Thoracic aorta (tissue), 2 donors: ENCODE measurements at regions not wholly inside any gene's neighbourhood (a gene's known extent, or its start where the extent isn't known, plus 50 kb on each side); places are given as distances from the start of the nearest gene placed in this dataset.

Experiments
- ATAC-seq: fragments of 150-250 bp; one replicate; pipeline ENCODE4 v1.8.0; 2017; ENCODE audit warnings: low read depth; ENCODE audit not compliant: insufficient number of reproducible peaks, low FRiP score
- DNase-seq: peaks from one replicate; pipeline ENCODE4 v3.0.0-alpha.2; 2020; ENCODE audit warnings: low spot score
- H3K27ac ChIP-seq, 2 donors: fragments of 200-600 bp; sonication (generic); 1 replicate in 1 of 2; 2 replicates in 1 of 2; pipeline ENCODE4 v1.5.1; 2016; ENCODE audit warnings: mild to moderate bottlenecking in 2 of 2, moderate library complexity in 2 of 2
- H3K27me3 ChIP-seq: fragments of 200-600 bp; sonication (generic); replicated peaks from 2 replicates; pipeline ENCODE4 v1.6.0; 2016; ENCODE audit warnings: mild to moderate bottlenecking; ENCODE audit not compliant: insufficient read depth
- H3K36me3 ChIP-seq: fragments of 200-600 bp; sonication (generic); one replicate; pipeline ENCODE4 v1.5.1; 2016
- H3K4me1 ChIP-seq, 2 donors: fragments of 200-600 bp; sonication (generic); 1 replicate in 1 of 2; 2 replicates in 1 of 2; pipeline versions ENCODE4 v1.5.1 to v1.6.0; 2016; ENCODE audit warnings: low read depth in 2 of 2, mild to moderate bottlenecking in 1 of 2; ENCODE audit not compliant: control insufficient read depth in 1 of 2
- H3K4me3 ChIP-seq: fragments of 200-600 bp; sonication (generic); 2 replicates; pipeline ENCODE4 v1.5.1; 2016; ENCODE audit warnings: mild to moderate bottlenecking
- H3K9me3 ChIP-seq: fragments of 200-600 bp; sonication (generic); 2 replicates; pipeline ENCODE4 v1.5.1; 2016
- TF ChIP-seq, protein P1 (sequence below): fragments of 200-600 bp; sonication (generic); IDR thresholded peaks from one replicate; pipeline ENCODE4 v1.5.1; 2019; ENCODE audit warnings: antibody characterized with exemption

GRCh38 chr16:49000594-49000993 is 281.0 kb downstream of the CBLN1 start:
- Histone ChIP-seq H3K4me1 (no peaks in the 10 kb centered on the region), H3K36me3 (no peaks in the 10 kb centered on the region), H3K27me3 (no peaks in the 10 kb centered on the region), H3K9me3 (no peaks in the 10 kb centered on the region), H3K4me3 (no peak overlapping the region), H3K27ac (no peak overlapping the region)
- TF ChIP-seq, protein P1, sequence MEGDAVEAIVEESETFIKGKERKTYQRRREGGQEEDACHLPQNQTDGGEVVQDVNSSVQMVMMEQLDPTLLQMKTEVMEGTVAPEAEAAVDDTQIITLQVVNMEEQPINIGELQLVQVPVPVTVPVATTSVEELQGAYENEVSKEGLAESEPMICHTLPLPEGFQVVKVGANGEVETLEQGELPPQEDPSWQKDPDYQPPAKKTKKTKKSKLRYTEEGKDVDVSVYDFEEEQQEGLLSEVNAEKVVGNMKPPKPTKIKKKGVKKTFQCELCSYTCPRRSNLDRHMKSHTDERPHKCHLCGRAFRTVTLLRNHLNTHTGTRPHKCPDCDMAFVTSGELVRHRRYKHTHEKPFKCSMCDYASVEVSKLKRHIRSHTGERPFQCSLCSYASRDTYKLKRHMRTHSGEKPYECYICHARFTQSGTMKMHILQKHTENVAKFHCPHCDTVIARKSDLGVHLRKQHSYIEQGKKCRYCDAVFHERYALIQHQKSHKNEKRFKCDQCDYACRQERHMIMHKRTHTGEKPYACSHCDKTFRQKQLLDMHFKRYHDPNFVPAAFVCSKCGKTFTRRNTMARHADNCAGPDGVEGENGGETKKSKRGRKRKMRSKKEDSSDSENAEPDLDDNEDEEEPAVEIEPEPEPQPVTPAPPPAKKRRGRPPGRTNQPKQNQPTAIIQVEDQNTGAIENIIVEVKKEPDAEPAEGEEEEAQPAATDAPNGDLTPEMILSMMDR: no peak
- DNase-seq (no peak), ATAC-seq (no peak)

DNA sequence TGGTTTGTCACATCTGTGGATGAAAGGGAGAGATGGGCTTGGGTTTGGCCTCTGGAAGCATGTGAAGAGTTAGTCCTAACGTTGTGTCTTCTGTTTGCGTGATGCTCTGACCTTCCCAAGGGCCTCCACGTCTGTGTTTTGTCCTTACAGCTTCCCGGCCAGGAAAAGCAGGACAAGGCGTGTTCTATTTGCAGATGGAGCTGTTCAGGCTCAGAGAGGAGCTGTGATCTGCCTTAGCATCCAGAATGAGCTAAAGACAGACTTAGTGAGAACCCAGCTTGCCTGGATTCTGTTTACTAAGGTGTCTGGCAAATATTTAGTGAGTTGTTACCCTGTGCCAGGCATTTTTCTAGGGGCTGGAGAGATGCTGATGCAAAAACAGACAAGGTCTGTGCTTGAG is 282.1 kb downstream of the CBLN1 start:
- Histone ChIP-seq H3K9me3 (no peaks in the 10 kb centered on the region), H3K36me3 (no peaks in the 10 kb centered on the region), H3K27ac (no peak overlapping the region), H3K27me3 (no peaks in the 10 kb centered on the region), H3K4me3 (no peak overlapping the region), H3K4me1 (no peaks in the 10 kb centered on the region)
- TF ChIP-seq, protein P1: no peak
- ATAC-seq: no peak
- DNase-seq: no peak

DNA sequence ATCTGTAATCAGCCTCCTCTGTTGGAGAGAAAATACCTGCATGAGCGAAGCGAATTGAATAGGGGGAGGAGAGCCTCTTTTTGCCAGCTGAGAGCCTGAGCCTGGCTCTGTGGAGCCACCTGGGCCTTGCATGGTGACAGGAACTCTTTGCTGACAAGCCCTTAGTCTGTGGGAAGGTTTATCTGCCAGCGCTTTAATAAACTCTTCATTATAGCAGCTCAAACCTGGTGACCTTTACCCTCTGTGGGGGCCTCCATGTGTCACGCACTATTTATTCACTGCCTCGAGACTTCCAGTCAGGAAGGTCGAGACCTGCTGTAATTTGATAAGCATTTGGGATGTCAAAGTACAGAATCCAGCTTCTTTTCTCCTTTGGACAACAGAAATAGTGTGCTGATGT is 282.6 kb downstream of the CBLN1 start:
- H3K36me3 ChIP-seq: no peaks in the 10 kb centered on the region
- no peak for DNase-seq
- TF ChIP-seq, protein P1: no peak
- H3K4me1 ChIP-seq: no peaks in the 10 kb centered on the region
- ATAC-seq: no peak
- H3K27me3 ChIP-seq: no peaks in the 10 kb centered on the region
- no peaks in the 10 kb centered on the region for H3K9me3 ChIP-seq
- no peak overlapping the region for H3K27ac ChIP-seq
- H3K4me3 ChIP-seq: no peak overlapping the region

DNA sequence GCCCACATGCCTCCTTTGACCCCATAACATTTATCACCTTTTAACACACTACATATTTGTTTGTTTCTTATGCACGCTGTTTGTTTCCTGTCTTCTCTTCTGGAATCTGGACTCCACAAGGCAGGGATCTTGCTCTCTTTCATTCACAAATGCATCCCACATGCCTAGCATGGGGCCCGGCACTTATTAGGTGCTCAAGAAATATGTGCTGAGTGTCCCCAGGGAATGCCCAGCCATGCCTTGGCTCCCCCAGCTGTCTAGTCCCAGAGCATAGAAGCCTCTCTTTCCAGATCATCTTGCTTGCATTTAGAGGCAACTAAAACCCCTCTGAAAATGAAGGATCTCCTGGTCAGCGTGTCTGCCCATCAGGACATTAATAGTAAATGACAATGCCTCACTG is 283.7 kb downstream of the CBLN1 start:
- no peak for ATAC-seq
- no peak overlapping the region for H3K27ac ChIP-seq
- no peaks in the 10 kb centered on the region for H3K36me3 ChIP-seq
- no peaks in the 10 kb centered on the region for H3K9me3 ChIP-seq
- no peaks in the 10 kb centered on the region for H3K27me3 ChIP-seq
- TF ChIP-seq, protein P1: no peak
- H3K4me1 ChIP-seq: no peaks in the 10 kb centered on the region
- H3K4me3 ChIP-seq: no peak overlapping the region
- no peak for DNase-seq

GRCh38 chr16:48997081-48997615 is 284.5 kb downstream of the CBLN1 start:
- no peaks in the 10 kb centered on the region for H3K27me3 ChIP-seq
- no peaks in the 10 kb centered on the region for H3K36me3 ChIP-seq
- no peak overlapping the region for H3K27ac ChIP-seq
- DNase-seq (no peak), ATAC-seq (no peak)
- no peak overlapping the region for H3K4me3 ChIP-seq
- H3K4me1 ChIP-seq: no peaks in the 10 kb centered on the region
- TF ChIP-seq, protein P1: no peak
- no peaks in the 10 kb centered on the region for H3K9me3 ChIP-seq
